Uterus (tissue), 3 donors: ENCODE measurements at regions not wholly inside any gene's neighbourhood (a gene's known extent, or its start where the extent isn't known, plus 50 kb on each side); places are given as distances from the start of the nearest gene placed in this dataset.

Experiments used
- DNase-seq, 2 donors: peaks; one replicate each; pipeline ENCODE4 v3.0.0-alpha.2; 2019 to 2020
- H3K27ac ChIP-seq, 2 donors: fragments of 200-600 bp; sonication (generic); 1 replicate in 1 of 2; 2 replicates in 1 of 2; pipeline ENCODE4 v1.5.1; 2016 to 2018
- H3K27me3 ChIP-seq, 2 donors: fragments of 200-600 bp; sonication (generic); one replicate each; pipeline ENCODE4 v1.5.1; 2018 to 2019; ENCODE audit warnings: control low read depth in 1 of 2
- H3K36me3 ChIP-seq, 2 donors: fragments of 200-600 bp; sonication (generic); one replicate each; pipeline ENCODE4 v1.5.1; 2019; ENCODE audit warnings: control low read depth in 1 of 2
- H3K4me1 ChIP-seq, 2 donors: fragments of 200-600 bp; sonication (generic); one replicate each; pipeline ENCODE4 v1.5.1; 2018 to 2019; ENCODE audit warnings: control low read depth in 1 of 2
- H3K4me3 ChIP-seq, 2 donors: fragments of 200-600 bp; sonication (generic); 1 replicate in 1 of 2; 2 replicates in 1 of 2; pipeline ENCODE4 v1.5.1; 2018 to 2019; ENCODE audit warnings: mild to moderate bottlenecking in 1 of 2
- H3K9me3 ChIP-seq, 2 donors: fragments of 200-600 bp; sonication (generic); one replicate each; pipeline ENCODE4 v1.5.1; 2019; ENCODE audit warnings: control low read depth in 1 of 2
- CTCF ChIP-seq, 4 experiments: fragments of 200-600 bp in 2 of 4; fragments of 450-650 bp in 2 of 4; sonication (generic) in 2 of 4; IDR thresholded peaks; one replicate each; pipeline ENCODE4 v1.5.1; 2016 to 2019; ENCODE audit warnings: antibody characterized with exemption in 4 of 4, mild to moderate bottlenecking in 2 of 4, moderate library complexity in 1 of 4
- POLR2A ChIP-seq, 2 donors: fragments of 450-650 bp; IDR thresholded peaks; one replicate each; pipeline ENCODE4 v1.6.1; 2016; ENCODE audit warnings: antibody characterized with exemption in 2 of 2, mild to moderate bottlenecking in 1 of 2, moderate library complexity in 1 of 2
- intact Hi-C: fragments of 100-400 bp; cut with DNase I; formaldehyde crosslinking; loops from one replicate; pipeline ENCODE4 v1.15.1; 2023; ENCODE audit warnings: low total_unique reads
- donor health status: DM: yes; HTN: yes; CAD: no.

- no peak for TF ChIP-seq POLR2A (IDR thresholded peaks at IDR 0.05)
- H3K9me3 ChIP-seq, result no peaks in the 10 kb centered on the region
- intact Hi-C loops, result no loop called here
- no peak for DNase-seq
- no peak overlapping the region for H3K4me3 ChIP-seq
- no peaks in the 10 kb centered on the region for H3K36me3 ChIP-seq
- H3K27me3 ChIP-seq, result no peaks in the 10 kb centered on the region
- H3K27ac ChIP-seq, result no peak overlapping the region
- no peaks in the 10 kb centered on the region for H3K4me1 ChIP-seq
Measured at GRCh38 chr5:174397206-174397605, 327.2 kb upstream of the MSX2 start.

- Histone ChIP-seq H3K4me1 (no peaks in the 10 kb centered on the region), H3K36me3 (no peaks in the 10 kb centered on the region), H3K27ac (no peak overlapping the region), H3K27me3 (no peaks in the 10 kb centered on the region), H3K4me3 (no peak overlapping the region), H3K9me3 (no peaks in the 10 kb centered on the region)
- DNase-seq, result no peak
- intact Hi-C loops, result no loop called here
- TF ChIP-seq POLR2A (IDR thresholded peaks at IDR 0.05) (no peak), CTCF (IDR thresholded peaks at IDR 0.05) (no peak)
Measured at GRCh38 chr5:174398171-174398570, 326.2 kb upstream of the MSX2 start.

- DNase-seq, result no peak
- Histone ChIP-seq H3K27ac (no peak overlapping the region), H3K4me3 (no peak overlapping the region), H3K27me3 (no peaks in the 10 kb centered on the region), H3K36me3 (no peaks in the 10 kb centered on the region), H3K4me1 (no peaks in the 10 kb centered on the region), H3K9me3 (no peaks in the 10 kb centered on the region)
- TF ChIP-seq CTCF (IDR thresholded peaks at IDR 0.05) (no peak), POLR2A (IDR thresholded peaks at IDR 0.05) (no peak)
- intact Hi-C loops, result no loop called here
Measured at GRCh38 chr5:174399411-174399810, 325.0 kb upstream of the MSX2 start.

GRCh38 chr5:174400461-174400860 lies 323.9 kb upstream of the MSX2 start:
- Histone ChIP-seq H3K36me3 (no peaks in the 10 kb centered on the region), H3K27ac (no peak overlapping the region), H3K27me3 (no peaks in the 10 kb centered on the region), H3K4me1 (no peaks in the 10 kb centered on the region), H3K4me3 (no peak overlapping the region), H3K9me3 (no peaks in the 10 kb centered on the region)
- no peak for DNase-seq
- intact Hi-C loops, result no loop called here
- no peak for TF ChIP-seq POLR2A (IDR thresholded peaks at IDR 0.05)
- TF ChIP-seq CTCF (IDR thresholded peaks at IDR 0.05), result no peak

GRCh38 chr5:174401793-174402192 lies 322.6 kb upstream of the MSX2 start:
- H3K27me3 ChIP-seq, result no peaks in the 10 kb centered on the region
- TF ChIP-seq CTCF (IDR thresholded peaks at IDR 0.05), result no peak
- TF ChIP-seq POLR2A (IDR thresholded peaks at IDR 0.05), result no peak
- intact Hi-C loops, result no loop called here
- no peaks in the 10 kb centered on the region for H3K36me3 ChIP-seq
- H3K9me3 ChIP-seq, result no peaks in the 10 kb centered on the region
- no peak overlapping the region for H3K27ac ChIP-seq
- DNase-seq, result no peak
- H3K4me1 ChIP-seq, result no peaks in the 10 kb centered on the region
- H3K4me3 ChIP-seq, result no peak overlapping the region

GRCh38 chr5:174402222-174402812 lies 322.1 kb upstream of the MSX2 start:
- intact Hi-C loops, result no loop called here
- DNase-seq, result no peak
- no peaks in the 10 kb centered on the region for H3K36me3 ChIP-seq
- H3K9me3 ChIP-seq, result no peaks in the 10 kb centered on the region
- no peak for TF ChIP-seq POLR2A (IDR thresholded peaks at IDR 0.05)
- no peak for TF ChIP-seq CTCF (IDR thresholded peaks at IDR 0.05)
- no peaks in the 10 kb centered on the region for H3K27me3 ChIP-seq
- no peak overlapping the region for H3K27ac ChIP-seq
- H3K4me1 ChIP-seq, result no peaks in the 10 kb centered on the region
- no peak overlapping the region for H3K4me3 ChIP-seq
